Mesendoderm (in vitro differentiated cells): ENCODE measurements at regions not wholly inside any gene's neighbourhood (a gene's known extent, or its start where the extent isn't known, plus 50 kb on each side); places are given as distances from the start of the nearest gene placed in this dataset.
"Not testable (repeated sequence)": the region's sequence is repeated elsewhere in the genome, so short reads cannot be mapped to it uniquely, and the experiment has no call there.

Experiments
- DNase-seq: peaks from one replicate; pipeline ENCODE4 v3.0.0; 2013
- H2AK5ac ChIP-seq: 2 replicates; pipeline ENCODE4 v1.6.1; 2013; ENCODE audit warnings: low read length, inconsistent platforms
- H2BK120ac ChIP-seq: 2 replicates; pipeline ENCODE4 v1.6.1; 2013; ENCODE audit warnings: low read depth, mild to moderate bottlenecking, low read length, moderate library complexity, mixed read lengths
- H2BK15ac ChIP-seq: replicated peaks from 2 replicates; pipeline ENCODE4 v1.6.1; 2013; ENCODE audit warnings: low read depth, mild to moderate bottlenecking, moderate library complexity
- H2BK5ac ChIP-seq: 2 replicates; pipeline ENCODE4 v1.6.1; 2013; ENCODE audit warnings: low read length, inconsistent platforms
- H3K18ac ChIP-seq: 2 replicates; pipeline ENCODE4 v1.6.1; 2013; ENCODE audit warnings: mild to moderate bottlenecking, low read length, mixed read lengths
- H3K23ac ChIP-seq: one replicate; pipeline ENCODE4 v1.6.1; 2013; ENCODE audit warnings: low read length
- H3K27ac ChIP-seq: 2 replicates; pipeline ENCODE4 v1.5.1; 2013; ENCODE audit warnings: low read depth, mild to moderate bottlenecking, inconsistent platforms, low read length, moderate library complexity
- H3K27me3 ChIP-seq: 2 replicates; pipeline ENCODE4 v1.6.1; 2013; ENCODE audit warnings: low read length, control low read depth, mild to moderate bottlenecking, inconsistent platforms; ENCODE audit not compliant: insufficient read depth, poor library complexity
- H3K36me3 ChIP-seq: 2 replicates; pipeline ENCODE4 v1.6.1; 2013; ENCODE audit warnings: low read length, inconsistent platforms; ENCODE audit not compliant: control insufficient read depth, insufficient read depth
- H3K4ac ChIP-seq: one replicate; pipeline ENCODE4 v1.6.1; 2013; ENCODE audit warnings: low read depth, mild to moderate bottlenecking, low read length, moderate library complexity
- H3K4me1 ChIP-seq: 2 replicates; pipeline ENCODE4 v1.6.1; 2013; ENCODE audit warnings: low read depth, low read length, inconsistent platforms; ENCODE audit not compliant: control insufficient read depth
- H3K4me2 ChIP-seq: 2 replicates; pipeline ENCODE4 v1.6.1; 2013; ENCODE audit warnings: low read length
- H3K4me3 ChIP-seq: 2 replicates; pipeline ENCODE4 v1.5.1; 2013; ENCODE audit warnings: mild to moderate bottlenecking, low read length
- H3K56ac ChIP-seq: one replicate; pipeline ENCODE4 v1.6.1; 2013; ENCODE audit warnings: low read length
- H3K79me1 ChIP-seq: 2 replicates; pipeline ENCODE4 v1.6.1; 2013; ENCODE audit warnings: low read length, inconsistent platforms
- H3K79me2 ChIP-seq: 2 replicates; pipeline ENCODE4 v1.6.1; 2013; ENCODE audit warnings: mild to moderate bottlenecking, low read length; ENCODE audit not compliant: control insufficient read depth, insufficient read depth
- H3K9ac ChIP-seq: 2 replicates; pipeline ENCODE4 v1.6.1; 2013; ENCODE audit warnings: low read length, inconsistent platforms
- H4K5ac ChIP-seq: one replicate; pipeline ENCODE4 v1.6.1; 2013; ENCODE audit warnings: low read length
- H4K8ac ChIP-seq: one replicate; pipeline ENCODE4 v1.6.1; 2013; ENCODE audit warnings: low read depth, mild to moderate bottlenecking, control low read depth, low read length, moderate library complexity
- WGBS: extraction: QIAGEN DNeasy Blood & Tissue Kit; methylation state at CpG from one replicate; pipeline ENCODE4 v1.1.7; 2013; ENCODE audit warnings: low lambda C conversion rate, missing lambda C conversion rate; ENCODE audit not compliant: insufficient coverage; ENCODE audit errors: extremely low coverage; 5-methylcytosine and 5-hydroxymethylcytosine counted together

GRCh38 chr11:56845121-56845732, 96.7 kb upstream of the OR9G4 start:
- no peaks in the 10 kb centered on the region for H3K27me3 ChIP-seq
- no peak overlapping the region for H2BK5ac ChIP-seq
- no peak overlapping the region for H3K27ac ChIP-seq
- H4K8ac ChIP-seq = no peak overlapping the region
- DNase-seq = no peak
- H3K23ac ChIP-seq = no peak overlapping the region
- no CpG with 5 or more reads among the region's 20 CpGs for WGBS
- H4K5ac ChIP-seq = no peak overlapping the region
- H3K9ac ChIP-seq = no peak overlapping the region
- H3K4me2 ChIP-seq = no peak overlapping the region
- H3K79me1 ChIP-seq = no peaks in the 10 kb centered on the region
- H3K18ac ChIP-seq = no peak overlapping the region
- no peak overlapping the region for H3K4me3 ChIP-seq
- no peak overlapping the region for H2AK5ac ChIP-seq
- H3K79me2 ChIP-seq = no peaks in the 10 kb centered on the region
- no peak overlapping the region for H3K4ac ChIP-seq
- H2BK120ac ChIP-seq = no peak overlapping the region
- no peaks in the 10 kb centered on the region for H3K36me3 ChIP-seq
- H2BK15ac ChIP-seq = no peak overlapping the region
- H3K56ac ChIP-seq = no peak overlapping the region
- H3K4me1 ChIP-seq = no peaks in the 10 kb centered on the region

GRCh38 chr11:56843816-56844215, 95.3 kb upstream of the OR9G4 start:
- Histone ChIP-seq H3K9ac (no peak overlapping the region), H2AK5ac (no peak overlapping the region), H3K79me2 (no peaks in the 10 kb centered on the region), H3K56ac (no peak overlapping the region), H3K27me3 (no peaks in the 10 kb centered on the region), H4K5ac (no peak overlapping the region), H2BK15ac (no peak overlapping the region), H3K4ac (no peak overlapping the region), H3K18ac (no peak overlapping the region), H3K4me1 (no peaks in the 10 kb centered on the region), H2BK5ac (no peak overlapping the region), H2BK120ac (no peak overlapping the region), H3K79me1 (no peaks in the 10 kb centered on the region), H3K4me2 (no peak overlapping the region), H3K23ac (no peak overlapping the region), H3K36me3 (no peaks in the 10 kb centered on the region), H3K4me3 (no peak overlapping the region), H4K8ac (no peak overlapping the region), H3K27ac (no peak overlapping the region)
- DNase-seq = no peak
- WGBS = no CpG with 5 or more reads among the region's 2 CpGs

- no peaks in the 10 kb centered on the region for H3K79me2 ChIP-seq
- H2BK15ac ChIP-seq = no peak overlapping the region
- H4K5ac ChIP-seq = no peak overlapping the region
- H3K4me3 ChIP-seq = no peak overlapping the region
- WGBS = no CpG with 5 or more reads among the region's 5 CpGs
- H2AK5ac ChIP-seq = no peak overlapping the region
- H3K4me1 ChIP-seq = no peaks in the 10 kb centered on the region
- H3K27ac ChIP-seq = no peak overlapping the region
- H3K23ac ChIP-seq = no peak overlapping the region
- no peak overlapping the region for H2BK120ac ChIP-seq
- H3K4me2 ChIP-seq = no peak overlapping the region
- no peak overlapping the region for H3K18ac ChIP-seq
- no peaks in the 10 kb centered on the region for H3K79me1 ChIP-seq
- H3K9ac ChIP-seq = no peak overlapping the region
- H4K8ac ChIP-seq = no peak overlapping the region
- H2BK5ac ChIP-seq = no peak overlapping the region
- no peaks in the 10 kb centered on the region for H3K27me3 ChIP-seq
- no peak overlapping the region for H3K4ac ChIP-seq
- no peaks in the 10 kb centered on the region for H3K36me3 ChIP-seq
- H3K56ac ChIP-seq = no peak overlapping the region
- DNase-seq = no peak
Observed at GRCh38 chr11:56842814-56843794, 94.6 kb upstream of the OR9G4 start.

GRCh38 chr11:56841210-56841810, 92.8 kb upstream of the OR9G4 start:
- Histone ChIP-seq H3K79me1 (no peaks in the 10 kb centered on the region), H3K79me2 (no peaks in the 10 kb centered on the region), H2BK15ac (no peak overlapping the region), H2AK5ac (no peak overlapping the region), H4K5ac (no peak overlapping the region), H3K4me2 (no peak overlapping the region), H3K4me3 (no peak overlapping the region), H3K27me3 (no peaks in the 10 kb centered on the region), H3K4ac (no peak overlapping the region), H3K4me1 (no peaks in the 10 kb centered on the region), H3K56ac (no peak overlapping the region), H3K18ac (no peak overlapping the region), H3K36me3 (no peaks in the 10 kb centered on the region), H3K27ac (no peak overlapping the region), H3K9ac (no peak overlapping the region), H2BK5ac (no peak overlapping the region), H4K8ac (no peak overlapping the region), H3K23ac (no peak overlapping the region), H2BK120ac (no peak overlapping the region)
- WGBS = no CpG with 5 or more reads among the region's 8 CpGs
- peak; percentile 68 for DNase-seq

GRCh38 chr11:56827357-56827756, 78.9 kb upstream of the OR9G4 start:
- H3K18ac ChIP-seq, DNase-seq, H3K4me3 ChIP-seq, H2AK5ac ChIP-seq, H2BK15ac ChIP-seq, H3K27me3 ChIP-seq, H3K79me2 ChIP-seq, H4K5ac ChIP-seq, H2BK5ac ChIP-seq, H3K23ac ChIP-seq, H3K9ac ChIP-seq, H2BK120ac ChIP-seq, H3K27ac ChIP-seq, H3K4me2 ChIP-seq, H3K79me1 ChIP-seq, H3K36me3 ChIP-seq, H3K56ac ChIP-seq, H3K4me1 ChIP-seq, H3K4ac ChIP-seq, H4K8ac ChIP-seq: not testable (repeated sequence)
- no CpG with 5 or more reads among the region's 5 CpGs for WGBS
